Left renal cortex interstitium (tissue), 4 donors: ENCODE measurements at regions not wholly inside any gene's neighbourhood (a gene's known extent, or its start where the extent isn't known, plus 50 kb on each side); places are given as distances from the start of the nearest gene placed in this dataset.

Source experiments
- DNase-seq, 4 donors: peaks; one replicate each; pipeline ENCODE4 v3.0.0-alpha.2; 2013; ENCODE audit warnings: low read depth in 4 of 4, low spot score in 2 of 4, missing footprints in 1 of 4

DNA sequence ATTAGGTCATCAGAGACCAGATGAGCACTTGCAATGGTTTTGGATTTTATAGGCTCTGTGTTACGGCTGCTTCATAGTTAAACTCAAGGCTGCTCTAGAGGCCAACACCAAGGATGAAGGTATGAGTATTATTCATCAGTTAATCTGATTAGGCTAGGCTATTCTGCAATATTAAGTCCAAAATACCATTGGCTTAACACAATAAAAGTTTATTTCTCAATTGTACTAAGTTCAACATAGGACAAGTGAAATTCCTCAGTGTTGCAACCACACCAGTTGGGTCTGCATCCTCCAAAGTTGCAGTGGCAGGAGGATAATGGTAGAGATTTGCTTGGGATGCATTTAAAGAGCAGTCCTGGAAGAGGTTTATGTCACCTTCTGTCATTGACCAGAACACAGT, 538.3 kb upstream of the CDH2 start:
- DNase-seq = no peak

DNA sequence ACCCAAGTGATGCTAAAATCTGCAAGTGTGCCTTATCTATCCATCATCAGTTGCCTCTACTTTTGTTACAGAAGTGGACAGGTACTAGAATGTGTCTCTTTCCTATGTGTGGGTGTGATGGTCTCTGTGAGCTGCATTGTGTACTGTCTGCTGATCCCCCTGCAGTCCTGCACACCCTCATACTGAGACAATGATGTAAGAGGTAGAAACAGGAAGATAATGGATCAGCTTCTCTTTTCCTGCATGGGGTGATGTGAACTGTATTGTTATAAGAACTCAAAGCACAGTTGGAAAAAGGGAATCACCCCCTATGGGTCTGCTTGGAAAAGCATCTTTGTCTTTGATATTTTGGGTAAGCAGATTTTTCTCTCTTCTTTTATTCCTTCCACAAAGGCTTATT, 537.6 kb upstream of the CDH2 start:
- DNase-seq = no peak

DNA sequence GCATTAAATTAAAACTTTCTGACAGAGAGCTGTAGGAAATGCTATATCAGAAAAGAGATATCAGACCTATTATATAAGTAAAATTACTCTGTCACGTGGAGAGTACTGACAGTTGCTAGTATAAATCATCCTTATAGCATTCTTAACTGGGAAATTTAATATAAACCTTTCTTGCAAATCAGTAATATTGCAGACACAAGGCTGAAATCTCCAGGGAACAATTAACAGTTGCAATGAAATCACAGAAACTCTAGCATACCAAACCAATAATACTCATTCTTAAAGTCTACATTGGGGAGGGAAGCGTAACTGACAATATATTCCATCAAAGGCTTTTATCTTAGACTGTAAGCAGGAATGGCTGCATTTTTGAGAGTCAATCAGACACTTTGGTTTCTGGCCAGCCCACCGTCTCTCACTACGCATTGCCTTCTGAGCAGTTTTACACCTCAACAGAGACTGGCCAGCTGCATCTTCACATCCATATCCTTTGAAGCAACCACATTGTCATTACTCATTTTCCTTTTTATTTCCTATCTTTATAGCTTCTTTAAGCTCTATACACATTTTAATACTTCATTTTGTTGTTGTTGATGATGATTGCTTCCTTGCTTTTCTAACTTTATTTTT, 536.0 kb upstream of the CDH2 start:
- no peak for DNase-seq

DNA sequence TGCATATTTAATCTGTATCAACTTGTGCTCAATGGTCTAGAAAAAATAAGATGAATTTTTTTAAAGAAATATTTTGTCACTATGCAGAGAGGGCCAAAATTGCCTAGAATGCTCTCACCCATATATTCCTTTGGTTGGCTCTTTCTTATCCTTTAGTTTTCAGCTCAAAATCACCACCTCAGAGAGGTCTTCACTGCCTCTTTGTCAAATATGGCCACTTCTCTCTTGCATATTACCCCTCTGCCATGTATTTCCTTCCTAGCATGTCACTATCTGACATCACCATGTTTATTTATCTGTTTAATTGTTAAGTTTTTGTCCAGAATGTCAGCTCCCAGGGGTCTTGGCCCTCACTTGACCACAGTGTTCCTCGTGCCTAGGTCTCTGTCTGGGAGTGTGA, 535.2 kb upstream of the CDH2 start:
- no peak for DNase-seq

DNA sequence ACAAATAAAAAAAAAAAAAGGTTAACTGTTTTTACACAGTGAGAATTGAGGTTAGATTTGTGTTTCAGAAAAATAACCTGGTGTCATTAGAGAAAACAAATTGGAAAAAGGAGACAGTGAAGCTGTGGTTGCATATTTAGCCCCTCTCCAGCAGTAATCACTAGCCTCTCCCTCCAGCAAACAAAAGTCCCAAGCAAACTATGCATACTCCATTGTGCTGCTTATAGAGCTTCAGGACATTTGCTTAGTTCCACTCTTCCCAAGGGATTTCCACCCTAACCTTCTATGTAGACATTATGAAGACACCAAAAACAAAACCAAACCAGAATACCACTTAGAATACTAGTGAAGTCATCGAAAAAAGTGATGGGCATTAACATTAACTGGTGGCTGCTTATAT, 534.2 kb upstream of the CDH2 start:
- no peak for DNase-seq

DNA sequence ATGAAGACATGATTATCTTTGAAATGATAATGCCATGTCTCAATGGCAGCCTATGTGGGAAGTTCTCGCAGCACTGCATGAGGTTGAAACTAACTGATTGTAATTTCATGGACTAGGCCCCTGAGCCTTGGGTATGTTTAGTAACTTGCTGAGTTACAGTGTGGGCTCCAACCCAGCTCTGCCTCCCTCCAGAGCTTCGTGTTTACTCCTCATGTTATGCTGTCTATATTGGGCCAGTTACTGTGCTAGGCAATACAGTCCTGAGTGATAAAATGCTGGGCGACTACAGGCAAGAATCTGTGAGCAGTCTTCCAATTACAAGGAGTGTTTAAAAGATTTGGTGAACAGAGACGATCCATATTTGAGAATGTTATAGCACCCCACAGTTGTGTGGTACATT, 530.1 kb upstream of the CDH2 start:
- DNase-seq = no peak

DNA sequence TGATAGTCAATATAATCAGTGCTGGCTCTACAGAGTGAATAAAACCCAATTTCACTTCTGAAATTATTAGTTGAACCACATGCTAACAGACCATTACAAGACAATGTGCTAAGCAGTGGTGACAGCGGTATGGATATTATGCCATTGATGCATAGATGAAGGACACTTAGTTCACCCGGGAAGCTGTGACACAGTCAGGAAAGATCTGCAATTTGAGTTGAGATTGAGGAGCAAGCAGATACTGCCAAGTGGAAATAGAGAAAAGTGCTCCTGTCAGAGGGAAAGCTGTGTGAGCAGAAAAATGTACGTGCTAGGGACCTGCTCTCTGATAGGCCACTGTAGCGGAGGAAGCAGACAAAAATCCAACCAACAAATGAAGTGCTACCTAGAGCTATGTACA, 529.5 kb upstream of the CDH2 start:
- DNase-seq = no peak

DNA sequence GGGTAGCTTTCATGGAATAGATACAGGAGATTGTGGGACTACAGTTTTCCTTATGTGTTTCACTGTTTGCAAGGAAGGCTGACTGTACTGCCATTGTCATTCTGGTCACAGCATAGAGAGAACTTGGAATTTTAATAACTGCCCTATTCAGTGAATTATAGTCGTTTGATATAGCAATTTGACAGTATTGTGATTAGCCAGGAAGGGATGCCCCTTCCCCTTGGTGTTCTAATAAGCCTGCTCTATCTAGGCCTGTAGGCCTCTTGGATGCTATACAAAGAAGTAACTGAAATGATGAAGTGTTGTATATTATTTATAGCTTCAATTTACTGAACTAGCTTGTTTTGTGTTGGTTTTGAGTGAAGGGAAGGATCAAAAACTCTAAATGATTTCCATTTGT, 528.6 kb upstream of the CDH2 start:
- DNase-seq = no peak

DNA sequence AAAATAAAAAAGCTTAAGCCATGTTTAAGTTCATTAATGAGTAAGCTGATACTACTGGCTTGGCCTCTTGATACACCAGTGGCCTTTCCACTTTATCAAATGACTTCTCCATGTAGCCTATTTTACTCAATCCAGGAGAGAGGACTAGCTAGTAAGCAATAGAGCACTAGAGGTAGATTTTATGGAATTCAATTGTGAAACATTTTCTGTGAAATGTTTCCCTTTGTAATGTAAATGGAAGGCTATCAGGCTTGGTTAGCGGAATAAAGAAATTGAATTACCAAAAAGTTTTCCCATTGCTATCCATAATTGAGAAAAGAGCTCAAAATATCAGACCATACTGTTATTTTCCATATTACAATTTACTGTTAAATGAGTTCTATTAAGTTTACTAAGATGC, 515.4 kb upstream of the CDH2 start:
- DNase-seq = no peak

DNA sequence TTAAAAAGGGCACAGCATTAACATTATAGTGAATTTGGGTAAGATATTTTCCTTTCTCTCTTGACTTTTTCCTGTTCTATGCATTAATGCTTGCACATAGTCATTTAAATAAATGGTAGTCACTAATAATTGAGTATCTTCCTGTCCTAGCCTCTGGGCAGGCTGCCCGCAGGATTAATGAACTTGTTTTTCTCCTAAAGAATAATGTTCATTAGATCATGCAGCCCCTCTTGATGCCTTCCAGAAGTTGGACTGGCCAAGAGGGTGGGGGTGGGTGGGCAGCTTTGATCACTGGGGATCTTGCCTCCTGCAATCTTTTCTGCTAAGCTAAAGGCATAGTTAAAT, 514.5 kb upstream of the CDH2 start:
- DNase-seq = no peak

DNA sequence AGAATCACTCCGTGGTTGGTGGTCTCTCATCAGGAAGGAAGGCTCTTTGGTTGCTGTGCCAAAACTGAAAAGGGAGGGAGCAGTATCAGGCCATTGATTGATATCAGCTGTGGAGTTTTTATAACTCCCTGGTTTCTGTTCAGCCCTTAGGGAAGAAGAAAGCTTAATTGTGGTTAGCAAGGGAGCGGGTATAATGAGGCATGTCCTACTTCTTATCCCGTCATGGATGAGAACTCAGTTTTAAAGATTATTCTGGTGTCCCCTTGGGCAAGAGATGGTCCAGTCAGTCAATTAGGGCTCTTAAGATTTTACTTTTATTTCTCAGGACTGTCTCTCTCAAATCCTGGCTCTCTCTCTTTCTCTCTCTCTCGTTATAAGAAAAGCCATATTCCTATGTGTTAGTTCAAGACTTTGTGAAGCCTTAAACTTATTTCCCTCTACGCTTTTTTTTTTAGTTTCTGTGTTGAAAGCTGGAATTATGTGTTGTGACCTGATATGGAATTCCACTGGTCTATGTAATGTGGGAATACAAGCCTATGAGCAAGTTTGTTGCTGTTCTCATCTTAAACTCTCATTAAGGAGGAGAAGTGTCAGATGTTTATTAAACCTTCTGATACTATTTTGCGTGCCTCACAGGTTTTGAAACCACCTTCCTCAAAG, 514.0 kb upstream of the CDH2 start:
- no peak for DNase-seq

DNA sequence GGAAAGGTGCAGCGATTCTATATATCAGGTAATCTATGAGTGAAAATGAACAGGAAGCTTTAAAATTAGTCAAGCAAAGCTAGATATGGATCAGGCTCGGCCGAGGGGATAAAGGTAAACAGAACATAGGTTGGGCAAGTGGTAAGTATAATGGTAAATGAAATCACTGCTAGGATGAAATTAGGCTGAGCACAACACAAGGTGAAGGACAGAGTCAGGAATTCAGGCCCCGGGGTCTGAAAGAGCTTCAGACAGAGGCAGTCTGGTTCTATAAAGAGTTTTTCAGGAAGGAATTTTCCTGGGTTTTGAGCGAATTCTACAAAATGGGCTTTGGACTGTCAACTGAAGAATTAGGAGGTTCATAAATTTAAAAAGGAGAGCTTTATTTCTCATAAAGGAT, 513.2 kb upstream of the CDH2 start:
- no peak for DNase-seq

DNA sequence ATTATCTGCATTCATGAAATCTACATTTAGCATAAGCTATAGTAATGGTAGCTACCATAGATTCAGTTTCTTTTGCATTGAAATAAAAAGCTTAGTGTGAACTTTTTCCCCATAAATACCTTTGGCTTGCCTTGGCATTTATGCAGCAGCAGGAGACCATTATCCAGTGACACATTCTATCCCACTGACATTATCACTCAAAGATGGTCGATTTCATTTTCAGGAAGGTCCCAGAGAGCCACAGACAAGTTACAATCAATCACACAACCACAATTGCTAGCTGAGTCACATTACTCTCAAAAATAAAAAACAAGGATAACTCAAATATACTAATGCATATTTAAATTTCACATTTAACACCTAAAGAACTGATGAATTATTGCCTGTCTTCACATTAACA, 512.7 kb upstream of the CDH2 start:
- no peak for DNase-seq

DNA sequence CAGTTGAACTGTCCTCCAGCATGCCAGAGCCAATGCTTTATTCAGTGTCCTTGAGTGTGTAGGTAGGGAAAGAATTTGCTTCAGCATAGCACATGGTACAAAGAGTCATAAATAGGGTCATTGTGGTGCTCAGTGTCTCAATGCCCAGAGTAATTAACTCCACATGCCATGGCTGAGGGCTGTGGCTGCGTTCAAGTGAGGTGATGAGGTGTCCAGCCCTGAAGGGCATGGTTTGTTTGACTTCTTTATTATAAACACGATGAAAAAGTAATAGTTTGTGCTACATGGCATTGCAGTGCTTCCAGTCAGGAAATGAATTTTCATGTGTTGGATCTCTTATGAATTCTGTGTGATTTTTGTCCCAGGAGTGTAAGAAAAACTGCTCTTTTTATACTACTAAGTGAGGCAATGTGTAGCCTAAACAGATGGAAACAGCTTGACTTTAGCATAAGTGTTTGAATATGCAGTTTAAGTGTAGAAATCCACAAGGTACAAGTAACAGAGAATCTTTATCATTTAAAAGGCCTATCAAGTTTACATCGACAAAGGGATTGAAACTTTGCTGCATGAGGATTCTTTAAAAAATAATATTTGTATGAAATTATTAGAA, 507.9 kb upstream of the CDH2 start:
- no peak for DNase-seq

DNA sequence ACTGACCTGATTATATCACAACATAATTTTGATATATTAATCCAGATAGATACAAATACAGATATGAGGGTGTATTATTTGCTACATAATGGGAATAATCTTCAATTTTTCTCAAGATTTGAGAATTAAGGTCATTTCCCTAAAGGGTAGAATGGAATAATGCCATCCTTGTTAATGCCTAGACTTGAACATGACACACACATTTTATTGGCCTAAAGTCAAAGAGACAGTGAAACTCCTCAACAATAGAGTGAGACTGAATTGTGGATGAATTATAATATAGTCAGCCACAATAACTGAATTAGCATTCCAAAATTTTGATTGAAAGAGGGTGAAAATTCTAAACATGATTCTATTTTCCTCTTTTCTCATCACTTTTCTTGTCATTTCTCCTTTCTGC, 506.0 kb upstream of the CDH2 start:
- DNase-seq = no peak

DNA sequence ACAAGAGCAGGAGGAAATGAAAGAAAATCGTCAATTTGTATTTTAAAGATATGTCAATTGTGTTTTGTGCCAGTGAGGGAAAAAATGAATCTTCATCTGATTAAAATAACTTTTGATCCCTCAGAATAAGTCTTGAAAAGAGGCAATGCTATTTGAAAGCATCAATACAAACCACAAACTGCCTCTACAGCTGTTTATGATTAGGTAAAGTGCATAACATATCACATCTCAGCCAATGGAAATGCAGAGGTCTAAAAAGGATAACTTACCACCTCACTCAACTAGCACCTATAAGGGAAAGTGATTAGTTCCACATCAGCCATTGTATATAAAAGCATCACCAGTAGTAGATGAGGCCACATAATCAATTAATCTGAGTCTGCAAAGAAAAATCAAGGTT, 492.2 kb upstream of the CDH2 start:
- no peak for DNase-seq

DNA sequence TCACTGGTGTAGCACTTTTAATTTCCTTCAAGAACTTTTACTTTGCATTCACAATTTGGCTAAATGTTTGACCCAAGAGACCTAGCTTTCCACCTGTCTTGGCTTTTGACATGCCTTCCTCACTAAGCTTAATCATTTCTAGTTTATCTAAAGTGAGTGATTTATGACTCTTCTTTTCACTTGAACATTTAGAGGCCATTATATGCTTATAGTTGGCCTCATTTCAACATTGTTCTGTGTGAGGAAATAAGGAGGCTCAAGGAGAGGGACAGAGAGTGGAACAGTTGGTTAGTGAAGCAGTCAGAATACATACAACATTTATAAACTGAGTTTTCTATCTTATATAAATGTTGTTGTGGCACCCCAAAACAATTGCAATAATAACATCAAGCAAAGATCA, 489.3 kb upstream of the CDH2 start:
- DNase-seq = no peak

DNA sequence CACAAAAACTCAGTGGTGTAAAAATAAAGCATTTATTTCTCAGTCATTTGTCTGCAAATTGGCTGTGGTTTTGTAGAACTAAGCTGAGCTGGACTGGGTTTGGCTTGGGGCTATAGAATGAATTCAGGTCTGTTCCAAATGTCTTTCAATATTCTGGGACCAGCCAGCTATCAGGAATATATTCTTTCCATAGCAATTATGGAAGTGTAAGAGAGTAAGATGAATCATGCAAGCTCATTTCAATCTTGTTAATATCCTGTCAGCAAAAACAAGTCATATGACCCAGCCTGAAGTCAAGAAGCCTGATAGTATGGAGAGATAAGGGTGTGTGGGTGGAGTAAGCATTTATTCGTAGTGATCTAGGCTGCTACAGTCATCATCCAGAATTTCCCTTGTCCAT, 481.0 kb upstream of the CDH2 start:
- no peak for DNase-seq

DNA sequence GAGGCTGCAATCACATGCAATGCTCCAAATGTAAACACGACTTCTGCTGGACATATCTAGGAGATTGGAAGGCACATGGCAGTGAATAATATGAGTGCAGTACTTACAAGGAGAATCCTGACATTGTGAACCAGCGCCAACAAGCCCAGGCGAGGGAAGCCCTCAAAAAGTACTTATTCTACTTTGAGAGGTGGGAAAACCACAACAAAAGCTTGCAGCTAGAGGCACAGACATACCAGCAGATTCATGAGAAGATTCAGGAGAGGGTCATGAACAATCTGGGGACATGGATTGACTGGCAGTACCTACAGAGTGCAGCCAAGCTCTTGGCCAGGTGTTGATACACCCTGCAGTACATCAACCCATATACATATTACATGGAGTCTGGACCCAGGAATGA, 475.7 kb upstream of the CDH2 start:
- DNase-seq = no peak

DNA sequence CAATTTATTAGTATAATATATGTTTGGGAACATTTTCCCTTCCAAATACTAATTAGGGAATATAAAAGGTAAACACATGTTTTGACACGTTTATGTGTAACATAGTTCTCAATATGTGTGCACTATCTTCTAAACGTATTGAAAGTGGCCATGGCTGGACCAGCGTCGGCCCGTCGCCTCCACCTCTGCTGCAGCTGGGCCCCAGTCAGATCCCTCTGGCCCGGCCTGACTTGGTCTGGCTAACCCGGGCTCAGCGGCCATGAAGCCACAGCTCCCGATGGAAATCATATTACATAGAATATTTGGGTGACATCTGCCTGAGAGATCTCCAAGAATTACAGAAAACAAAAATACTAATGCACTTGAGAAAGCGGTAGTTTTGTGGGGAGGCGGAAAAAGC, 474.4 kb upstream of the CDH2 start:
- DNase-seq = no peak

DNA sequence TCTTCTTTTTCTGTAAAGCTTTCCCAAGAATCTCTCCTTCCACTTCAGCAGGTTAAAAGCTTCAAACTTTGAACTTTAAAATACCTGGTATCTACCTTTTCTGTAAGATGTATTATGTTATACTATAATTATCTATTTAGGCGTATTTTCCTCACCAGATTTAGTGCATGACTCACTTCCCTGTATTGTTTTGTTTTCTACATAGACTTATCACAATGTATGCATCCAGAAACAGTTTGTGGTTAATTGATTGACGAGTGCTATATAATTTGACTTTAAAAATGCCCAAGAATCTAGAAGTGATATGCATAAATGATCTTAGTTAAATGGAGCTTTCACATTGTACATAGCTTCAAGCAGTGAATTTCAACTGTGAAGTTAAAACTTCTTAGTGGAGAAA, 473.9 kb upstream of the CDH2 start:
- DNase-seq = no peak

DNA sequence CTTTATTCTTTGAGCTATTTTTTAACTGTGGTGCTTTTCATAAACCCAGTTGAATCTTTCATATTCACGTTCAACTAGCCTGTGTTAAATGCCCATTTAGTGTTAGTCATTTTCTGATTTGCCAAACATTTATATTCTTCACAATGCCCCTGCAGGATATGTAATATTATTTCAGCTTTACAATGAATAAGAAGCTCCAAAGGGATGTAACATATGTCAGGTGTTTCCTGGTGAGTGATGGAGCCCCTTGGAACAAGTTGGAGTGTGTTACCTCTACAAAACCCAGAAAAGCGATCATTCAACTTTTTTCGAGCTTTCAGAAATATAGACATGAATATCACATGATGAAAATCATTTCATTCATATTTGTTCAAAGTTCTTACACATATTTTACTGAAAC, 471.0 kb upstream of the CDH2 start:
- no peak for DNase-seq

DNA sequence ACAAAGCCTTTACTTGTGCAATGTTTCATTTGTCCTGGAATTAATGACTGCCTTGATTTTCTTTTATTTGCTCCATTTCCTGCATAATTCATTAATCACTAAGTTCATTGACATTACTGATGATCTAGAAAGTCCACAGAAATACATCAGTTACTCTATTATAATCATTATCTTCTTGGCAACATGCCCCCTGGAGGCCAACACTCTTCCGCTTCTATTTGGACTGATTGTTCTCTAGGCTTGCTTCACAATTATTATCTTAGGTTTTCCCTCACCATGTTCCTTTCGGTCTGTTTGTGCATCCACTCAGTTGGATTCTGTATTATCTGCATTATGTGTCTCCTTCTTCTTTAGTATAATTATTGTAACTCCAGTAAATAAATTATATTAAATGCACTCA, 461.0 kb upstream of the CDH2 start:
- no peak for DNase-seq
